ENCODE measurements at regions not wholly inside any gene's neighbourhood (a gene's known extent, or its start where the extent isn't known, plus 50 kb on each side); places are given as distances from the start of the nearest gene placed in this dataset.

DNA sequence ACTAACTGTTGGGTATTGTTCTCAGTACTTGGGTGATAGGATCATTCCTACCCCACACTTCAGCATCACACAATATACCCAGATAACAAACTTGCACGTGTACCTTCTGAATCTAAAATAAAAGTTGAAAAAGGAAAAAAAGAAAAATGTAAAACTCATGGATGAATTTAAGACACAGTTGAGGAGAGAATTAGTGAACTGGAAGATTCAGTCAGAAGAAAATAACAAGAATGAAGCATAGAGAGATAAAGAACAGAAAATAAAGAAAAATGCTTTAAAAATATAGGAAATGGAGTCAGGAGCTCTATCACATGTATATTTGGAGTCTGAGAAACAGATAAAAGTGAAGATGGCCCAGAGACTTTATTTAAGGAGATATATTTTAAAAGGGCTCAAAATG, 90.4 kb upstream of the SALL3 start:
- no peak for DNase-seq

DNA sequence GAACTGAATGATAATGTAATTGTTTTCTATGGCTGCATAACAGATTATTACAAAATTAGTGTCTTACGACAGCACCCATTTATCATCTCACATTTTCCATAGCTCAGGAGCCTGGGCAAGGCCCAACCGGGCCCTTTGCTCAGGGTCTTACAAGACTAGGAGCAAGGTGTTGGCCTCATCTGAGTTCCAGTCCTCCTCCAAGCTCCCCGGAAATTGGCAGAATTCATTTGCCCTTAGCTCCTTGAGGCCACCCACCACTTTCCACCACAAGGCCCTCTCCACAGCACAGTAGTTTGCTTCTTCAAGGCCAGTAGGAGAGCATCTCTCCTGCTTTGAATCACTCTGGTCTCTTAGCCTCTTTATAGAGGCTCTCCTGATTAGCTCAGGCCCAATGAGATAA, 89.2 kb upstream of the SALL3 start:
- DNase-seq, result no peak

DNA sequence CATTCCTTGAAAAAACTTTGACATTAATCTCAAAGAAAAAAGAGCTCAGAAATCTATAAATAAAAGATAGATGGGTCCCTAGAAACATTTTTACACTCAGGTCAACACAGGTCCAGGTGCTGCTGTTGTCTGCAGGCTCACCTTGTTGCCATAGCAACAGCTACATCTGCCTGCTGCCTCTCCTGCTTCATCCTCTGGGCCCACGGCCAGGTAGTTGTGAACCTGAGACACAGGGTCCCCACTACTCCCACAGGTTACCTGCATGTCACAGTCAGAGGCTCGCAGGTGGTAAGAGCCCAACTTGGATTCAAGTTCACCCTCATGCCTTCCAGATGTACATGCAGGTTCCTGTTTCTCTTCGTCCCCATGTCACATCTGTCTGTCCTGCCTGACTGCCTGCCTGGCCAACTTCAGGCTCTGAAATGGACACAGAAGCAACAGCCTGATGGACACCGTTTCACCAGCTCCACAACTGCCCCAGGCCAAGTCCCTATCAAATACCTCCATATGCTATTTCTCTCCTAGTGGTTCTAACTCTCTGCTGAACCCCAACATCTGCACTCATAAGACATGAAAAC, 88.3 kb upstream of the SALL3 start:
- DNase-seq, result no peak

DNA sequence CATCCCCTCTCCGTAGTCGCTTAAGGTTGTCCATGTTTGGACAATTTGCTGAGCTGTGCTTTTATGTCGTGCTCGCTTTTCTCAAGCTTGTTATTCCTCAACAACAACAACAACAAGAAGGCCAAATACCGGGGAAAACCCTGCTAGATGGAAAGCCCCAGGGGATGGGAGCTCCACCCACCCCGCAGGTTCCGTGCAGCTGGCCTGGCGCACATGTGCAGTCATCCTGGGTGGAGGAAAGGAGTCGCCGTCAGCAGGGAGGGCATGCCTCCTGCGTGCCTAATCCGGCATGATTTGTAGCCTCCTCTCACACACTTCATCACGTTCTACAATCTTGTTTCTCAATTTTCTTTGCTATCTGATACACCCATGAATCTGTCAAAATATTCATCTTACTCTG, 87.4 kb upstream of the SALL3 start:
- no peak for DNase-seq

DNA sequence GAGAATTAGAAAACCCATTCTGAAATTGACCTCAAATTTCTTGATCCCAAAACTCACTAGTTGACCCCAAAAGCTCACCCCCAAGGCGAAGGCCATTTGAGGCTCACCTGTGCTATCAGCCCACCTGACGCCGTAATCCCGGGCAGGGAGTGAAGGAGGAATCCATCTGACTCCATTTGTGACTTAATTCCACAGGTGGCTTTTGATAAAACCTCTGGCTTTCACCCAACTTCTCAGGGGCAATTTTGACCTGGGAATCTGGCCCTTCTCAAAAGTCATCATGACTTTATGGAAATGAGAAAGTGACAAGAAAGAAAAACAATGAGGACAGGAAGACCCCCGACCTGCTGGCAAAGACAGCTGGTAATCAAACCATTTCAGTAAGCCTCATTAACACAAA, 86.9 kb upstream of the SALL3 start:
- DNase-seq, result no peak

DNA sequence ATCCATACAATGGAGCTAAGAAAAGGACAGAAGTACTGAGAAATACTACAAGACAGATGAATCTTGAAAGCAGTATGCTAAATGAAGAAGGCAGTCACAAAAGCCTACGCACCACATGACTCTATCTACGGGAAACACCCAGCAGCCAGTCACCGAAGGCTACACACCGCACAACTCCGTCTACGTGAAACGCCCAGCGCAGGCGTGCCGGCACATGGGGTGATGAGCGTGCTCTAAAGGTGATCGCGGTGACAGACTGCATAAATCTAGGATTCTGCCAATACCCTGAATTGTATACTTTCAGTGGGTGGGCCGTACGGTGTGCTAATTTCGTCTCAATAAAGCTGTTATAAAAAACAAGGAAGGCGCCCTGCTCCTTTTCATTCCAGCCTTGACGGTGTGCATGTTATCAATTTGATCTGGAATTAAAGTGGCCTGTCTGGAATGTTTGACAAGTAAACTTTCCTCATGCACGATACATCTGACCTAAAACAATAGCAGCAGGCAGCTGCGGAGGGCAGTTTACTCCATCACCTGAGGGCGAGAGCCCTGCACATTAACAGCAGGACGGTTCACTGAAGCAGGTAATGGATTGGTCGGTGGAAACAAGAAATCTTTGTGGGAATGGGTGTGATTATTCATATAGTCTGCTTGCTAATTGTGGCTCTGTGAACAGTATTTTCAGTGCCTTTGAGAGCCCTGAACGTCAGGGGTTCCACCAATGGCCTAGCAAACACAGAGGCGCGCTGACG, 86.2 kb upstream of the SALL3 start:
- no peak for DNase-seq

DNA sequence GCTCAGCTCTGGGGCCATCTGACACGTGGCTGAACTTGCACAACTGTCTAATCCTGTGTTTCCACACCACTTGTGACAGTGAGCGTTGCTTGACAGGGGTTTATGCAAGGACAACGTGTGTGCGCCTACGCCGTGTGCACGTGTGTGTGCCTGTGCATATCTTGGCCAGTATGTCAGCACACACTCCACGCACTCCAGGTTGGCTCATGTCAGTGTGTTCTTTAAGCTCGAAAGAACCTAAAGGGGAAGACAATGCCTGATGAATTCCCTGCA, 85.6 kb upstream of the SALL3 start:
- DNase-seq, result no peak

DNA sequence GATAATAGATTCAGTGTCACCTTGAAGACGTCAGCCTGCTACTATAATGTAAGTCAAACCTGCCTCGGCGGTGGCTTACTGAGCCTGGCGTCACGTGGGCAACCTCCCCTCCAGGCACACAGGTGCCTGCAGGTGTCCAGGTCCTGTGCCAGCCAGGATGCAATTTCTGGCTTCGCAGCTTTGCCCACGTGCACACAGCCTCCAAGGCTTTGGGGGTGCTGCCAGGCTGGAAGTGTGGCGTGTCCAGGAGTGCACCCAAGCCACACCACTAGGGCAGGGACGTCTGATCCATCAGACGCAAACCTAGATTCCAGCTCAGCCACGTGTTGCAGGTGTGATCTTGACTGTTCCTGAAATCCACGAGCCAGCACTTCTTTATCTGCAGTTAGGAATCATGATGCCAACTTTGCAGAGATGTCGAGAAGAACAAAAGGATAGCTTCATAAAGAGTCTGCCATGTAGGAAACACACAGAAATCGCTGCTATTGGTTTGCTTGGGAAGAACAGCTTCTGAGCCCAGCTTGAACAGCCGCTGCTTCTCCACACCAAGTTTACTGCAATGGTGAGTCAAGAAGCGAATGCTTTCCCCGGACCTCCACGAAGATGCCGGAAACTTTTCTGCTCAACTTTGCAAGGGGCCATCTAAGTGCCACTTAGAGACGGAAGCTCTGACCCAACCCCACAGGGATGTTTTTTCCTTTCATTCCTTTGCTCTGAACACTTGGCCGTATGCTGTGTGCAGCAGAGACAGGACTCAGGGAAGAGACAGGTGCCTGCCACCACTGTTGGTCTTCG, 84.2 kb upstream of the SALL3 start:
- DNase-seq, result no peak

DNA sequence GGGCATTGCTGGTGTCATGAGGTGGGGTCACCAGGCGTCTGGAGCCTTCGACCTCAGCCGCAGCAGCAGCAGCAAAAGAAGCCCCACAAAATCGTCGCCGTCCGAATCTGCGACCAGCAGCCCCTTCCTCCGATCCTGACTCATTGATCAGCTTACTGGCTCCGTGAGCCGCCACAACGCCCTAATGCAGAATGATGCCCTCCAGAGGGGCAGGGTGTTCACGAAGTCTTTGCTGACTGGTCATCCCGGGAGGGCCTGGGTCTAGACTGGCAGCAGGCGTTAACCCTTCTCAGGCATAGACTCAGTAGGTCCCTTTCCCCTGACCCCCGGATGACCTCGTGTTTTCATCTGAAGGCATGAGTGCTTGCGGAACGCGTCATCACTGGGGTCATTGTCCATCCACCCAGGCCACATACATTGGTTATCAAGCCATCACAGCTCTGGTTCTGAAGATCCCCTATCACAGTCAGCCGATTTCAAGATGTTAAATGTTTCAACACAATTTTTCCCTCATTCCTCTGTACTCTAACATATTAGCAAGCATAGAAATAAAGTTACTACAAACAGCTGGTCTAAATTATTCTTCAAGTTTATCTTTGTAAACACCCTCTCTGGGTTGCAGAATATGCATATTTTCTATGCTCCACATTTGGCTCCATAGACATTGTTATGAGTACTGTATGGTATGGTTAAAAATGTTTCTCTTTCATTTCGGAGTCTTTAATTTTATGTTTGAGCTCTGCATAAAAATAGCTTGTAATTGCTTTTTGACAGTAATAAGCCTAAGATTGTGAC, 83.3 kb upstream of the SALL3 start:
- no peak for DNase-seq

DNA sequence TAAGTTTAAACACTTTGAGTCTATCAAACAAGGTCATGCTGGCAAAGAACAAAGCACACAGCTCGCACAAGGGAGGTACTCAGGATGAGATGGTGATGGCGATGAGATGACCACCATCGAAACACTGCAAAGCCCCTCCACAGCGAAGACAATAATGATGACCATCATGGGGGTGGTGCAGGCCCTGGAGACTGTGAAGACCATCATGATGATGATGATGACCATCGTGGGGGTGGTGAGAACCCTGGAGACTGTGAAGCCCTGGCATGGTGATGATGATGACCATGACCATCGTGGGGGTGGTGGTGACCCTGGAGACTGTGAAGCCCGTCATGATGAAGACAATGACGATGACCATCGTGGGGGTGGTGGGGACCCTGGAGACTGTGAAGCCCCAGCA, 81.6 kb upstream of the SALL3 start:
- no peak for DNase-seq

DNA sequence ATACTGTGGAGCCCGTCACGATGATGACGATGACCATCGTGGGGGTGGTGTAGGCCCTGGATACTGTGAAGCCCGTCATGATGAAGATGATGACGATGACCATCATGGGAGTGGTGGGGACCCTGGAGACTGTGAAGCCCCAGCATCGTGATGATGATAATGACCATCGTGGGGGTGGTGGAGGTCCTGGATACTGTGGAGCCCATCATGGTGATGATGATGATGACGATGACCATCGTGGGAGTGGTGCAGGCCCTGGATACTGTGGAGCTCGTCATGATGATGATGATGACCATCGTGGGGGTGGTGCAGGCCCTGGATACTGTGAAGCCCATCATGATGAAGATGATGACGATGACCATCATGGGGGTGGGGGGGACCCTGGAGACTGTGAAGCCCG, 81.0 kb upstream of the SALL3 start:
- DNase-seq, result no peak

DNA sequence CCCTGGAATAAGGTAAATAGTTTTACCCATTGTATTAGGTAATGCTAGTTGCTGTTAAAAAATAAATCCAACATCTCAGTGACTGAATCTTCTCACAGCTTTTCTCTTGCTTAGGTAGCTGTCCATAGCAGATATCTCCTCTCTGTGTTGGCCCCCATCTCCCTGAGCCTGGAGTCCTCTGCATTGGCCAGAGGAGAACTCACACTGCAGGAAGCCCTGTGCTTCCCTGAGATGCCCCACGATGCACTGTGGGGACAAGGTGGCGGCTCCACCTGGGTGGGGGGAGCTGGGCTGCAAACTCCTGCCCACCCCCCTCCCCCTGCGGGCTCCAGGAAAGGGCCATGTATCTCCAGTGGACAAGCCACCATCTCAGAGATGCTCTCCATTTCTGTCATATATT, 80.4 kb upstream of the SALL3 start:
- no peak for DNase-seq

DNA sequence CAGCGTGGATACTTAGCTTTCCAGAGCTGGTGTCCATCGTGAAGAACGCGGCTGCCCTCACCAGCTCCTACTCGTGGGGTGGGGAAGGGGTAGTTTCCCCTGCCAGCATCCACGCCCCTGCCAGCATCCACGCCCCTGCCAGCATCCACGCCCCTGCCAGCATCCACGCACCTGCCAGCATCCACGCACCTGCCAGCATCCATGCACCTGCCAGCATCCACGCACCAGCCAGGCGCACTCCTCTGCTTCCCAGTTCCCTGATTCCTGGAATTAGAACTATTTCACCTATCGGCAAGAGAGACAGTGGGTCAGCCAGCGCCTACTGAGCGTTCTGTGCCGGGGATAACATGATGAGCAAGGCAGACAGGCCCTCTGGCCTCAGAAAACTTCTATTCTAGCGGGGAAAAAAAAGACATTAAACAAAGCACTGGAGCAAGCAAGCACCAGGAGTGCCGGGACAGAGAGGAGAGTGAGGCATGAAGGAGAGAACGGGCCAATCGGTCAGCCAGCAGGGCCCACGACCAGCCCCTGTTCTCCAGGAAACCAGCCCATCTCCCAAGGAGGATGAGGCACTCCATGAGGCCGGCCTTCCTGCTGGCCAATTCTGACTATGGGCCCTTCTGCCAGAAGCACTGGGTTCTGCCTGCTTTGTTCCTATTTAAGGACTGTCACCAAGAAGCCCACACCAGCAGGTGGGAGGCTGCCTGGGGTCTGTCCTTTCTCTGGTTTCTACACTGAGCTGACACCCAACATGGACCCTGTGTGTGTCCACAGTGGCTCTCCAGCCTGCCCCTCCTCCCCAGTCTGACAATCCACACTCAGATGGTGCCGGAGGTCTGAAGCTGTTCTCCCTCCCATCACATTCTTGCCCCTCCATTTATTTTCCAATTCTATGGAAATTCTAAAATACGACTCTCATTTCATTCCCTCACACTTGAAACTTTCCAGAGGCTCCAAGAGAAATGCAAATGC, 78.4 kb upstream of the SALL3 start:
- no peak for DNase-seq

DNA sequence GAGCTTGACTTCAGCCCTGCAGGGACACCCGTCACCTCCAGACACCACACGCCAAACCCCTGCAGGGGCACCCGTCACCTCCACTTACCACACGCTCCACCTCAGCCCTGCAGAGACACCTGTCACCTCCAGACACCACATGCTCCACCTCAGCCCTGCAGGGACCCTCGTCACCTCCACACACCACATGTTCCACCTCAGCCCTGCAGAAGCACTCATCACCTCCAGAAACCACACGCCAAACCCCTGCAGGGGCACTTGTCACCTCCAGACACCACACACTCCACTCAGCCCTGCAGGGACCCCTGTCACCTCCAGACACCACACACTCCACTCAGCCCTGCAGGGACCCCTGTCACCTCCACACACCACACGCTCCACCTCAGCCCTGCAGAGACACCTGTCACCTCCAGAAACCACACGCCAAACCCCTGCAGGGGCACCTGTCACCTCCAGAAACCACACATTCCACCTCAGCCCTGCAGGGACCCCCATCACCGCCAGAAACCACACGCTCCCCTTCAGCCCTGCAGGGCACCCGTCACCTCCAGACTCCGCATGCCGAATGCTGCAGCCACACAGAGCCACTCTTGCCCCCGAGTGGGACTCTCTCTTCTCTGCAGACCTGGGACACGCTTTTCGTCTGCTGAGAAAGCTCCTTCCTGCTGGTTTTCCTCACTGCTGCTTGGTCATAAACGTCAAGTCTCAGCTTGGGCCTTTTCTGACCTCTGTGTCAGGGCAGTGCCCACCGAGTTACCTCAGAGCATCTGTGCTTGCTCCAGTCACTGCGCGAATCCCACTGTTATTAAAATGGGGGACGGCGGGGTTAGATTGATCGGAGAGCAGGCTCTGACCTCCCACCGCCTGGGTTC, 77.5 kb upstream of the SALL3 start:
- DNase-seq, result no peak

DNA sequence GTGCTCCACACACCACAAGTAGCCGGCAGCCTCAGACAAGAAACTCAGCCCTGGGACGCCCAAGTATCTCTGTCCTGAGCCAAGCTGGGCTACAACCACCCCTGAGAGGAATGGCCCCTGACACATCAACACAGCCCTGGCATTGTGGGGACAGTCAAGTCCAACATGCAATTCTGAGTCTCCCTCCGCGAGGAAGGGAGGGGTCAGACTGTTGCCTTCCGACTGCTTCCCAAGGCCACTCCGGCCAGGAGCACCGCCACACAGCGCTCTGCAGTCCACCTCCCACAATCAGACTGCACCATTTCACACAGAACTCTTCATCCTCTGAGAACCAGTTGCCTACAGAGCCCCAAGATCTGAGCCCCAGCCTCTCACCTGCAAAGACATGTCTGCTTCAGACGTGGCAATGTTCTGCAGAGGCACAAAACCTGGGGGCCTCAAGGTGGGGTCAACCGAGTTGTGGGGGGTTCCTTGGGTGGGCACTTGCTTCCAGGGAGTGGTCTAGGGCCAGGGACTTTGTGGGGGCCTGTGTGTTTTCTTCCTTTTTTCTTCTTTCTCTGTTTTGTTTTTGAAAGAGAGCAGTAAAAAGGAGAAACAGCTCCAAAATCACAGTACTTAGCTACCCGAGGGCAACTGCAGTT, 76.7 kb upstream of the SALL3 start:
- DNase-seq, result no peak

DNA sequence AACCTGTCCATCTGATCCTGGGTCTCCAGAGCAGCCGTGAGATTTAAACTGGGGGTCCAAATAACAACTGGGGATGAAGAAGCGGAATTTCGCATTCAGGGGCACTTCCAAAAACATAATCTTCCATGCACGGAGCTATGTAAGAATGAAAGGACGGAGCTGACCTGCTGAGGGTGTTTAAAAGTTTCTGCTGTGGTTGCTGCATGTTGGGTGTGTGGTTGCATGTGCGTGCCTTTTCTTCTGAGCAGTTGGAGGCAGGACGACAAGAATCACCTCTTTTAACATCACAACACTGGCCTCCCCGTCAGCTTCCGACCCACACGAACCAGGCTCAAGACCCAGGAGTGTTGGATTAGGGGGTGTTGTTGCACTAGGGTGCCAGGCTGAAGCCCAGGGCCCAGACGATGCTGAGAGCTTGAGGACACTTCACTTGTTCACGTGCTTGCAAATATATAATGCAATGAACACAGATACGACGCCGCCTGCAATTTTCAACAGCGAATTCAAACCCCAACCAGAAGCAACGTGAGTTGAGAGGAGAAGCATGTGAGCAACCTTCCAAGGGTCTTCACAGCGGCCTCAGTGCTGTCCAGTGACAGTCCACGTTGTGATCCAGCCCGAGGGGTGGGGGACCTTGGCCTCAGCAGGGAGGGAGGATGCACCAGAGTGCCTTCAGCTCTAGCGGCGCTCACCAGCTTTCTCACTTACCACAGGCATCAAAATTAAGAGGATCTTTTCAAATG, 76.0 kb upstream of the SALL3 start:
- no peak for DNase-seq

DNA sequence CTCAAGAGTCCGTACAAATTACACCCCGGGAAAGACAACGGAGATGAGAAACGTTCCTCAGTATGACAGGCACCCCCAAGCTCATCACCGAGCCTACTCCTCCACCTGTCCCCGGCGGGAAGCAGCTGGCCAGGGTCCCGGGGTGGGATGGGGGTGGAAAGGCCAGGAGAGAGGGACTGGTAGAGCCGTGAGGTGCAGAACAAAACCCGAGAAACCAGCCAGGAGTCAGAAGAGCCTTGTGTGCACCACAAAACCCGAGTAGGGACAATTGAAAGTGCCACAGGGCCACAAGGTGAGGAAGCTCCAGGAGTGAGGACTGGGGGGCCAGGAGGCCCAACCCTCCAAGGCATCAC, 75.5 kb upstream of the SALL3 start:
- no peak for DNase-seq

DNA sequence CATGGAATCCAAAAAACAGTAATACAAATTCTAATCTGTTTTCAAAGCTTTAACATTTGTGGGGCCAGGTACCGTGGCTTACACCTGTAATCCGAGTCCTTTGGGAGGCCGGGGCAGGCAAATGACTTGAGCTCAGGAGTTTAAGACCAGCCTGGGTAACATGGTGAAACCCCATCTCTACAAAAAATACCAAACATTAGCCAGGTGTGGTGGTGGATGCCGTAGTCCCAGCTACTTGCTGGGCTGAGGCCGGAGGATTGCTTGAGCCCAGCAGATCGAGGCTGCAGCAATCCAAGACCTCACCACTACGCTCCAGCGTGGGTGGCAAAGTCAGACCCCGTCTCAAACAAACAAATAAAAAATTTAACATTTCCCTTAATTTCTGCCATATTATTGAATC, 74.3 kb upstream of the SALL3 start:
- no peak for DNase-seq

DNA sequence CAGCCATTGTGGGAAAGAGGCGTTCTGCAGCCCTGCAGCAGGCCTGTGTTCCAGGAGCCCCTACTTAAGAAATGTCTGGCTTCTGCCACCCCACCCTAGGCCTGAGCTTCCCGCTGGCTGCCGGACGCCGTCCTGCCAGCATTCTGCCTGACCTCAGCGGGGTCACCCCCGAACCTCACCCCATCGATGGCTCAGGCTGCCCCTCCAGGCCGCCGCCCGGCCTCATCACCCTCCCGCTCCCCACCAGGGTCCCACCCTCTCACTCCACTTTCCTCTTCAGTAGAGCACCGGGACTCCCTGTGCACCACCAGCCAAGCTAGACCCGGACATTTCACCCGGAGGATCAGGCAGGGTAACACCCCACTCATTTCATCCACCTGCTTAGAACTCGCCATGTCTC, 73.6 kb upstream of the SALL3 start:
- DNase-seq, result no peak
